GM18505 (cell line): ENCODE measurements at regions not wholly inside any gene's neighbourhood (a gene's known extent, or its start where the extent isn't known, plus 50 kb on each side); places are given as distances from the start of the nearest gene placed in this dataset.
A peak's percentile ranks its signal among the peaks of the same experiment; 100 is the strongest.

ENCODE experiments used
- ATAC-seq: cut with Tn5 transposase; IDR thresholded peaks from one replicate; pipeline ENCODE4 v1.9.1; 2021; ENCODE audit not compliant: unreplicated experiment
- POLR2A ChIP-seq: IDR thresholded peaks from 4 replicates; pipeline ENCODE4 v1.6.1; 2011; ENCODE audit warnings: borderline replicate concordance; ENCODE audit not compliant: insufficient read depth, insufficient read length; ENCODE audit errors: extremely low read depth

- ATAC-seq = no peak
Measured at GRCh38 chr13:97826421-97827012, 127.0 kb upstream of the IPO5 start.

GRCh38 chr13:97834250-97834649, 119.2 kb upstream of the IPO5 start:
- TF ChIP-seq POLR2A = no peak
- no peak for ATAC-seq

More at GRCh38 chr13:97826421-97827012, 127.0 kb upstream of the IPO5 start:
- TF ChIP-seq POLR2A = no peak

DNA sequence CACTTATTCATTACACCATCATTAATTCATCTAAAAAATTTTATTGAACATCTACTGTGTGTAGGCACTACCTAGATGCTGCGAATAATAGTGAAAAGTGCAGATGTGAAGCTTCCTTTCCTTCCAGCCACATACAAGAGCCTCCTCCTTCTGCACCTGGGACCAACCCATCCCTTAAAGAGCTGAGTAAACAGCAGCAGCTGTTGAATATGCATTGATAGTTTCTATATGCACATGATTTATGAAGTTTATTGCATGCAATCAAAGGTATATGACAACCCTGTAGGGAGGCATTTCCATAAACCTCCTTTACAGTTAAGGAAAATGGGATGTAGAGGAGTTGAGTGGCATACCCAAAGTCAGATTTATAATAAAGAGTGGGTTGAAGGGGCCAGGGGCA, 110.3 kb upstream of the IPO5 start:
- ATAC-seq = no peak
- TF ChIP-seq POLR2A = no peak

DNA sequence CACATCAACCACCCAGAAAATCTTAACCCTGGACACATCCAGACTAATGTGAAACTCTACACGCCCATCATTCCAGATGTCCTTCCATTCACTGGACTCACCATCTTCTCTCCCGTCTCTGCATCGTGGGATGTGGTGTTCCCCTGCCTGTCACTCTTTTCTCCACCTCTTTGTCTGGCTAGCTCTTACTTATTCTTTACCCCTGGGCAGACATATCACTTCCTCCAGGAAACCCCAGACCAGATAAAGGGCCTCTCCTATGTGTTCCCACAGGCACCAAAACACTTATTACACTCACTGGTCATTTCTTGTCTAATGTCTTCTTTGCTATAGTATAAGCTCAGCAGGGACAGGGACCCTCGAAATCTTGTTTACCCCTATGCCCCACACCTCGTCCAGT, 109.3 kb upstream of the IPO5 start:
- TF ChIP-seq POLR2A = no peak
- no peak for ATAC-seq

GRCh38 chr13:97848886-97849285, 104.6 kb upstream of the IPO5 start:
- ATAC-seq = no peak
- no peak for TF ChIP-seq POLR2A

DNA sequence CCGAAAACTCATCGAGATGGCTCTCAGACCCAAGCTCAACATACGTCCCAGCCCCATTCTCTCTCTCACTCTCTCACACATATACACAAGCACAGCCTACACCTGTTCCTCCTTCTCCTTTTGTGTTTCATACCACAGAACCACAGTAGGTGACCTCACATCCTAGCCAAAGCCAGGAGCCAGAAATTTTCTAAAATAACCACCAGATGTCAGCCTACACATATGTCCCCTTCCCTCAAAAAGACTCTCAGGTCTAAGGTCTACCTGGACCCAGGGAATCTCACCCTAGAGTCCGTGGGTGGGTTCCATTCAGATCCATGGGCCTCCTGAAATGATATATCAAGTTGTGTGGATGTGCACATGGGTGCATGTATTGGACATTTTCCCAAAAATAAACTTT, 104.2 kb upstream of the IPO5 start:
- no peak for TF ChIP-seq POLR2A
- ATAC-seq = peak; percentile 97

- ATAC-seq = no peak
- TF ChIP-seq POLR2A = no peak
Measured at GRCh38 chr13:97851269-97851668, 102.2 kb upstream of the IPO5 start.

DNA sequence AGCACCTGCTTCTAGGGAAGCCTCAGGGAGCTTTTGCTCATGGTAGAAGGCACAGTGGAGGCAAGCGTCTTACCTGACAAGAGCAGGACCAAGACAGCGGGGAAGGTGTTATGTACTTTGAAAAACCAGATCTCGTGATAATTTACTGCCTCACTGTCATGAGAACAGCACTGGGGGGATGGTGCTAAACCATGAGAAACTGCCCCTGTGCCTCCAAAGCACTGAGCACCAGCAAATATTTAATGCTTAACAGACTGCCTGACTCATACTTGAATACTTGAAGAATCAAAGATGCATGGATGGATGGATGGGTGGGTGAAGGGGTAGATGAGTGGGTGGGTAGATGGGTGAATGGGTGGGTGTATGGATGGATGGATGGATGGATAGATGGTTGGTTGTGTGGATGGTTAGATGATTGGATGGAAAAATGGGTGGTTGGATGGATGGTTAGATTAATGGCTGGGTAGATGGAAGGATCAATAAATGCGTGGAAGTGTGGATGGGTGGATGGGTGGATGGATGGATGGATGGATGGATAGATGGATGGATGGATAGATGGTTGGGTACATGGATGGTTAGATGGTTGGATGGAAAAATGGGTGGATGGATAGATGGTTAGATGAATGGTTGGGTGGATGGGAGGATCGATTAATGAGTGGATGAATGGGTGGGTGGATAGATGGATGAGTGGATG, 101.1 kb upstream of the IPO5 start:
- ATAC-seq = no peak
- TF ChIP-seq POLR2A = no peak

- no peak for ATAC-seq
- no peak for TF ChIP-seq POLR2A
Measured at GRCh38 chr13:97853550-97853949, 99.9 kb upstream of the IPO5 start.

DNA sequence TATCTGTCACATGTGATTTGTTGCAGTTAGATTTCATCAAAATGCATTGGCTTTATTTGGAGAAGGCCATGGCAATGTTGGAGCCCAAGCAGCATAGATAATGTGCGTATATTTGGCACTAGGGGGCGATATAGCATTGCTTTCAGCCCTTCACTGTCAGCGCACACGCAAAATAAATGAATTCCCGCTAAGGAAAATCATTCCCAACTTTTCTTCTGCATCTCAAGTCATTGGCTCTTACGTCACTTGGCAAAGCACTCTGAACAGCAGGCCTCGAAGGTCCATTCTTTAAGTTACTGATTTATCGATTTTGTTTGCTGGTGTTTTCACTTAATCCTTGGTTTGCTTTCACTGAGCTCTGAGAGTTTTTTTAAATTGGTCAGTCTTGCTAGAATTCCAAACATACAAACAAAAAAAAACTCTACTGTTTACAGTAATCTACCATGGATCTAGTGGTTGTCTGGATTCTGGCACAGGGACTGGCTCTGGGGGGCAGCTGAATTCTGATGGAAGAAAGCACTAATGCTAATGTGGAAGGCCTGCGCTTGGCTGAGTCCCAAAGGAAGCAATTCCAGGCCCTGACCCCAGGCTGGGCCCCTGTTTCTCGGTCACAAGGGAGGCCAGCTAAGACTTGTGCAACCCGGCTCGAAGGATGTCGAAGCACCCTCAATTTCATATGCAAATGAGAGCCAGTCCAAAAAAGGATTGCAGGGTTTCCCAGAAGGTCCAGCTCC, 97.7 kb upstream of the IPO5 start:
- ATAC-seq = no peak
- no peak for TF ChIP-seq POLR2A

- no peak for ATAC-seq
Measured at GRCh38 chr13:97856304-97856675, 97.2 kb upstream of the IPO5 start.

GRCh38 chr13:97858161-97858560, 95.3 kb upstream of the IPO5 start:
- TF ChIP-seq POLR2A = no peak
- ATAC-seq = no peak

More at GRCh38 chr13:97856304-97856675, 97.2 kb upstream of the IPO5 start:
- TF ChIP-seq POLR2A = no peak

GRCh38 chr13:97866346-97866745, 87.1 kb upstream of the IPO5 start:
- TF ChIP-seq POLR2A = no peak
- ATAC-seq = no peak

GRCh38 chr13:97866751-97867150, 86.7 kb upstream of the IPO5 start:
- ATAC-seq = no peak

More at GRCh38 chr13:97866751-97867150, 86.7 kb upstream of the IPO5 start:
- no peak for TF ChIP-seq POLR2A
